H1 (cell line): ENCODE measurements at regions not wholly inside any gene's neighbourhood (a gene's known extent, or its start where the extent isn't known, plus 50 kb on each side); places are given as distances from the start of the nearest gene placed in this dataset.

Experiments used
- CBX8 ChIP-seq: fragments of 300-800, 300-1000 bp; sonication (generic); IDR thresholded peaks from 2 replicates; pipeline ENCODE4 v1.7.1; 2016; ENCODE audit warnings: low read depth, low read length, borderline replicate concordance
- RAD21 ChIP-seq, 2 experiments: IDR thresholded peaks in 1 of 2; conservative IDR thresholded peaks in 1 of 2; 2 replicates each; pipeline ENCODE4 v1.6.1; 2011; ENCODE audit warnings: low read depth in 2 of 2, low read length in 2 of 2, improper control_type of control experiment in 1 of 2, inconsistent platforms in 1 of 2, mild to moderate bottlenecking in 1 of 2, moderate library complexity in 1 of 2
- SIRT6 ChIP-seq: IDR thresholded peaks from one replicate; pipeline ENCODE4 v1.7.1; 2012; ENCODE audit warnings: low read length, inconsistent platforms
- SP1 ChIP-seq: IDR thresholded peaks from 2 replicates; pipeline ENCODE4 v1.6.1; 2011; ENCODE audit warnings: low read depth, low read length

- TF ChIP-seq RAD21 (IDR thresholded peaks at IDR 0.05 in 1 of 2, conservative IDR thresholded peaks at IDR 0.05 in 1 of 2; ENCODE audit: low read depth in 2 of 2, low read length in 2 of 2) (no peak), SIRT6 (no peak), SP1 (no peak), CBX8 (no peak)
These were observed 109.9 kb upstream of the CADM1 start (continued) for GRCh38 chr11:115613986-115614632.
